HS-27A (cell line): ENCODE measurements at regions not wholly inside any gene's neighbourhood (a gene's known extent, or its start where the extent isn't known, plus 50 kb on each side); places are given as distances from the start of the nearest gene placed in this dataset.

Experiments
- DNase-seq: peaks from one replicate; pipeline ENCODE4 v3.0.0-alpha.2; 2012; ENCODE audit warnings: low read depth, missing footprints

GRCh38 chr3:116767726-116768125 lies 58.1 kb downstream of the TUSC7 start:
- no peak for DNase-seq

DNA sequence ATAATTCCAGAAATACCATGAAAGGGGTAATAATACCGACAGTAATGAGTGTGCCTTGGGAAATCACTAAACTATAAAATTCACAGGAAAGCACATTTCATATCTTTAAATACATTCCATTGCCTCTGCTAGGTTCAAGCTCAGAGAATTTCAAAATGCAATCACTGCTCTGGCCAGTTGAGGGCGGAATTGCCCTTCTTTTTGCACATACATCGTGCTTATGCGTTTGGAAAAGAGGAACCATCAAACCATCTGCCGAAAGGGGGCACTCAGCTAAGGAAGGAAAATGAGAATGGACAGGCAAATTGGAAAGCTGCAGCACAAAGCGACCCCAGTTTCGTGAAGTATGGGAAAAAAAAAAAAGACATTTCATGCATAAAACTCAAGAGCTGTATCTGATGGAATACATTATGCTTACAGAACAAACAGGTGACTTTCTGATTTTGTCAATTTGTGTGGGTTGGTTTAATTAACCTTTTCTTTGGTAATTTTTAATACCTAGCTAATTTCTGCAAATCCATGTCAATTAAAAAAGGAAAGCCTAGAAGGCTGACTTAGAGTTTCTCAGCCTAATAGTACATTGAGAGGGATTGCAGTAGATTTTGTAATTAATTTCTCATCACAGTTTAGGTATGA lies 61.4 kb downstream of the TUSC7 start:
- DNase-seq, result peak; percentile 72

DNA sequence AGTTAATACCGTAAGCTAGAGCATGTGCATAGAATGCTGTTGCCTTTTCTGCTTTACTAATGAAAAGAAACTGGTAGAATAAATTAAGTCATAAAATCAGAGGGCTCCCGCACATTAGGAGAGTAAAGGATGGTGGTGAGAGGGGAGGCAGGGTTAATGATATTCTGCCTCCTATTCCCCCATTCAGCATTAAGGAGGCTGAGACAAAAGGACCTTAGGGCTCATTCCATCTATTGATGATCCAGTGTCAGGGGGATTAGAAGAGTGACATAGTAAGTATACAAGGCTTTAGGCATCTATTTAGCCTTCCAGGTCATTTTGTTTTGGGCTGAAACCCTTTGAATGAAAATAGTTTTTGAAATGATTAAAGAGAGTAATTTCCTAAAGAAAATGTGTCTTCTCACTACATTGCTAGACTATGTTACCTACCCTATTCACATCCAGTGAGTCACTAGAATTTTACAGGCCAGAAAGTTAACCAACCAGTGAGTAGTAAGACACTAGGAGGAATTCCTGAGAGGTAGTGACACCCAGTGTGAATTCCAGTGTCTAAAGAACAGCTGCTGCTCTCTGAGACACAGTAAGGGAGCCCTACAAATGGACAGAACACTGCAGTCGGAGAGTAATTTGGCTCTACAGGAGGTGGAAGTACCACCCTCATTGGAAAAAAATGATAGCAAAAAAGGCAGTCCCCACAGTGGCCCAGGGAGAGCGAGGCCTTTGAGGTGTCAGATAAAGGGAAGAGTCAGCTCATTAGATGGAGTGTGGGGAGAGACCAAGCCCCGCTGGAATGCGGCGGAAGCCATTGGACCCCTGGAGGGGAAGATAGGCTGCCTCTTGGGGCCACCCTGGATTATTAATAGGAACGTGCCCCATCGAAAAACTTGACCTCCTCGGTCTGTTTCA lies 67.6 kb downstream of the TUSC7 start:
- DNase-seq, result no peak

GRCh38 chr3:116785226-116785625 lies 75.6 kb downstream of the TUSC7 start:
- no peak for DNase-seq

DNA sequence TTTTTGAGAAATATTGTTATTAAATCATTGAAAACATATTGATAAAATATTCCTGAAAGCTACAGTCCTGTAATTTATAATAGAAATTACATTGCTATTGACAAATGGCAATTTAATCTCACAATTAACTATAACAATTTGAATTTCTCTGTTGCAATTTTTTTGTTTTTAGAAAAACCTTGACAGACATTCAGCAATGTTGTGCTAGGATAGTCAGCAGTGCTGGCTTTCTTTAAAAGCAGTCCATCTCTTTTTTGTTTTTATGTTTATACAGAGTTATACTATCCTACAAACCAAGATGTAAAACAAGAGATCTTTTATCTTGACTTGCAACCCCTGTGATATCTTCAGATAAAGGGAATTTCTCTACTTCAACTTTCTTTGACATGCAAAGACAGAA lies 93.1 kb downstream of the TUSC7 start:
- no peak for DNase-seq

- DNase-seq, result no peak
Observed at GRCh38 chr3:116806351-116806750, 96.8 kb downstream of the TUSC7 start.

DNA sequence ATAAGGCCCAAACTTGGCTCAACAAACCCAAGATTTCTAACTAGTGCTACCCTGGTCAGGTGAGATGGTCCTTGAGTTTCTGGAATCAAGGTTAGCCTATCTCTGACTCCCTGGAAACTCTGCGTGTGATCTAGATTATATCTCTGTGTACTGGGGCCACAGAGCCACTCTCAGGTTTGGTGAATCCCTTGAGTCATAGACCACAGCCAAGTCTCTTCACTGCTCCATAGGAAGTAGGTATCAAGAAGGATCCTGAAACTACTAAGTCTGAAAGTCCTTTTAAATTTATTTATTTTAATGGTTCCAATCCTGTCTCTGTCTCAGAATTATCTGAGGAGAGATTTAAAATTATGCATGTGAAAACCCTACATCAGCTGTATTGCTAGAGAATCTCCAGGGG lies 99.1 kb downstream of the TUSC7 start:
- DNase-seq, result no peak

DNA sequence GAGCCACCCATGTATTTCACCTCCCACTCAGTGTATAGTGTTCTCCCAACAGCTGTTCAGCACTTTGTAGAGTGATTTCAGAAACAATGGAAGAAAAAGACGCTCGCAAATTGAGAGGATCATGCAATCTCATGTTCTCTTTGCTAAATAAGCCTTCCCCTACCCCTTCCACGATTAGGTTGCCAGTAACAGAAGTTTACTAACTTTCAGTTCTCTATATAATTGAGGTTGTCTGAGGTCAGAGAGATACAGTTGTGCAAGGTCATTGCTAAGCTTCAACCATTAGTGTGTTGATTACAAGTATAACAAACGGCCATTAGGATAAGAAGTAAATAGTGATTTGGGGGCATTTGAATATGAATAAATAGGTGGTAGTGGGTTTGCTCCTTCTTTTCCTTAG lies 99.6 kb downstream of the TUSC7 start:
- no peak for DNase-seq

DNA sequence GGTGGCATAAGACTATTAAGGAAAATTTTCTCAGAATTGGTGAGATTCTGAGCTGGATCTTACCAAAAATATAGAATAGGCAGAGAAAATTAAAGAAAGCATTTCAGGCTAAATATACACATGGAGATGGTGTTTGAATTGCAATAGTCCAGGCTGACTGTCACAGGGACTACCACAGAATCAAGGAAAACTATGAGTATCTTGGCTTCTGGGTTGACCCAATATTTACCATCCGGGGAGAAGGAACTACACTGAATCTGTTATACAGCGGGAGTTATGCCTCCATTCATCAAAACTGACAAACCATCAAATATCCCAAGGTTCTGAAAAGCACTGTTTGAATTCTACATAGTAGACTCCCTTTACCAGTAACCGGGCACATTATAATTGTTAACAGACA lies 102.2 kb downstream of the TUSC7 start:
- no peak for DNase-seq

DNA sequence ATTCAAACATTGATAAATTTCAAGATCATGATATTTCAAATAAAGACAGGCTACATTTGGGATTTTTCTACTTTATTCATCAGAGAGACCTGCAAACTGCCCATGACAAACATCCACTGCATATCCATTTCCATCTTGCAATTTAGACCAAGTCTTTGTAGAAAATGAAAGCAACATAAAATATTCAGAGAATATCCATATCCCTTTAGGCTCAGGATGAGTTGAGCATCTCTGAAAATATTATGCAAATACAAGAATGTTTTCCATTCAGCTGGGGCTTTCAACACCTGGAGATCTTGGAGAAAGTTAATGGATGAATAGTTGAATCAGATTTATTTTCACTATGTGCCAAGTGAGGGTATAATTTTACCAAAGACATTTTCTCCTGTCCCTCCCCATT lies 103.4 kb downstream of the TUSC7 start:
- no peak for DNase-seq

- DNase-seq, result no peak
Observed at GRCh38 chr3:116815321-116815720, 105.7 kb downstream of the TUSC7 start.

GRCh38 chr3:116815831-116816588 lies 106.4 kb downstream of the TUSC7 start:
- DNase-seq, result no peak

DNA sequence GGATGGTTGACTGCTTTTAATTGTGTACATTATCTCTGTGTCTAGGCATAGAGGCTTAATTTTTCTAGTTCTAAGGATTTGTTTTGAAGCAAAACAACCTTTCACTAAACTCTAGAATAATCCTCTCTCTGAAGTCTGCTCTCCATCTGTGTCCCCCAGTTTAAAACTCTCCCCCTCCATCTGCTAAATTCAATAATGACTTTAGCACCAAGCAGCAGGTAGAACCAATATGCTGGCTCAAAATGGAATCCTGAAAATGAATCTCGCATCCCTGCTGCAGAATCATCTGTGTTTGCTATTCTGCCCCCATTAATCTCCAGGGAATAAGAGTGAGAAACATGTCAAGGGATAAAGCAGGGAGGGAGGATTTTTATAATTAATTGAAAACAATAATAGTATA lies 111.8 kb downstream of the TUSC7 start:
- DNase-seq, result no peak

GRCh38 chr3:116824208-116824607 lies 114.6 kb downstream of the TUSC7 start:
- DNase-seq, result no peak

DNA sequence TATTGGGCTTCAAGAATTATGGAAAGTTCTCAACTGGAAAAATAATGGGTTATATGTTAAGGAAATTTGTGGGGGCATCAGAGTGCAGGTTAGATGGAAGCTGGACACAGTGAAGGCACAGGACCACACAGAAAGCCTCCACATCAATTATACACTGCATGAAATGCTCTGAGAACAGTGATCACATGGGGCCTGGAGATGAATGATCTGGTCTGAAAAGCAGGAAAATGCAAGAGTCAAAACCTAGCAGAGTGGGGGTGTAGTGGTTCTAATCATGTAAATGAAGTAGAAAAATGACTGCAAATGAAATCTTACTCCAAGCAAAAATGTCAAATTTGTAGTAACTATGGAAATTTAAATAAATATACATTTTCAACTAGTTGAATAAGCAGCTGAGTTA lies 123.6 kb downstream of the TUSC7 start:
- no peak for DNase-seq

DNA sequence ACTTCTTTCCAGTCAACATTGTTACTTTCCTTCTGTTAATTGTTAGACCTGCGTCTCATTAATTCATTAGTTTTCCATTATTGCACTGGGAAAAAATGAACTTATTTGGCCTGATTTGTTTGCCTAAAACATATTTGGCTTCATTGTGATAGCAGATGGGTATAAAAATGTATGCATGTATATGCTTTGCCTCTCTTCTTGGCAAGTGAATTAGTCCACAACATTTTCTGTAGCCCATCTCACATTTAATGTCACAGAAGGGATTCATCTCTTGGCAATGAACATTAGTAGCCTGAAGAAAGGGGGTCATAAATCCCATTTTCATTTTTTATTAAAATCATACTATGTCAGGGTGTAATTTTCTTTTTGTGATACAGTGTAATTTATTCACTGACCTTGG lies 125.2 kb downstream of the TUSC7 start:
- DNase-seq, result no peak

- DNase-seq, result no peak
Observed at GRCh38 chr3:116835658-116836057, 126.1 kb downstream of the TUSC7 start.

DNA sequence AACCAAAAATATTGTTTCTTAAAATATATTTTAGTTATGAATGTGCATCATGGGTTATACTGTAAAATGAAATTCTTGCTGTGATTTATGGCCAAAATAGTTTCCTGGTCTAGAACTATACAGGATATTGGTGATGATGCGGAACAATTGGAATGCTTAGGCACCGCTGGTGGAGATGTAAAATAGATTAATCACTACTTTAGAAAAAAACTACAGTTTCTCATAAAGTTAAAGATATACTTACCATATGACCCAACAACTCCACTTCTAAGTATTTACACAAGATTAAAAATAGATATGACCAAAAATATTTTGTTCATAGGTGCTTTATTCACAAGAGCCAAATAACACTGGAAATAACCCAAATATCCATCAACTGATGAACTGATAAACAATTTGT lies 126.7 kb downstream of the TUSC7 start:
- DNase-seq, result peak; percentile 69

GRCh38 chr3:116837483-116837882 lies 127.9 kb downstream of the TUSC7 start:
- no peak for DNase-seq

- DNase-seq, result no peak
Observed at GRCh38 chr3:116841003-116841735, 131.6 kb downstream of the TUSC7 start.

- no peak for DNase-seq
Observed at GRCh38 chr3:116842254-116842957, 132.8 kb downstream of the TUSC7 start.
